ENCODE measurements at regions not wholly inside any gene's neighbourhood (a gene's known extent, or its start where the extent isn't known, plus 50 kb on each side); places are given as distances from the start of the nearest gene placed in this dataset.

- Histone ChIP-seq H3K27me3 (ENCODE audit: insufficient read depth, low read length) (no peaks in the 10 kb centered on the region), H3K4me2 (ENCODE audit: low read length) (no peak overlapping the region), H4K20me1 (ENCODE audit: insufficient read depth) (no peaks in the 10 kb centered on the region), H3K4me3 (replicated peaks in 1 of 2; ENCODE audit: low read depth in 1 of 2, low read length in 2 of 2) (no peak overlapping the region), H3K79me2 (ENCODE audit: insufficient read depth, low read length) (no peaks in the 10 kb centered on the region), H3K36me3 (ENCODE audit: control insufficient read depth in 1 of 2, insufficient read depth in 2 of 2, low read length in 2 of 2) (no peaks in the 10 kb centered on the region), H3K9me2 (ENCODE audit: insufficient read depth) (no peaks in the 10 kb centered on the region), H2AFZ (ENCODE audit: low read depth, low read length, poor library complexity, severe bottlenecking) (no peak overlapping the region), H3K9me3 (ENCODE audit: control insufficient read depth in 1 of 2, insufficient read depth in 1 of 2, low read depth in 1 of 2, low read length in 2 of 2) (no peaks in the 10 kb centered on the region), H3K4me1 (ENCODE audit: control insufficient read depth in 1 of 2, insufficient read depth in 2 of 2, low read length in 2 of 2) (no peaks in the 10 kb centered on the region), H3K9ac (ENCODE audit: low read length) (no peak overlapping the region), H3K27ac (ENCODE audit: low read depth, low read length) (no peak overlapping the region)
- ChIA-PET CTCF (no interaction called here), RAD21 (ENCODE audit: low non-redundant PET in 1 of 2, low total read pairs in 2 of 2, uncharacterized antibody in 2 of 2, unreplicated experiment in 2 of 2) (no interaction called here), POLR2A (no interaction called here)
- BruUV-seq (replicated peaks): no TSS peak
- no peak for DNase-seq (ENCODE audit: low read depth, low spot score)
- ATAC-seq: no peak
- intact Hi-C loops (cut with micrococcal nuclease): no loop called here
- TF ChIP-seq ELF1 (IDR thresholded peaks at IDR 0.05; ENCODE audit: borderline replicate concordance, low read depth) (no peak), CTCF (IDR thresholded peaks at IDR 0.05 in 2 of 3, conservative IDR thresholded peaks at IDR 0.05 in 1 of 3; ENCODE audit: borderline replicate concordance in 1 of 3, insufficient read depth in 1 of 3, low read depth in 2 of 3, low read length in 2 of 3) (no peak), POLR2AphosphoS5 (IDR thresholded peaks at IDR 0.05; ENCODE audit: low read depth, low read length) (no peak), TCF7L2 (IDR thresholded peaks at IDR 0.05; ENCODE audit: borderline replicate concordance, extremely low read depth, insufficient read depth, insufficient read length) (no peak), ZBTB33 (IDR thresholded peaks at IDR 0.05; ENCODE audit: extremely low read depth, insufficient replicate concordance, low read length) (no peak), SP1 (IDR thresholded peaks at IDR 0.05; ENCODE audit: low read depth) (no peak), REST (IDR thresholded peaks at IDR 0.05; ENCODE audit: low read depth) (no peak)
These were observed 267.8 kb upstream of the RAG2 start for GRCh38 chr11:36865846-36866245.
